Adrenal gland (tissue), 9 donors: ENCODE measurements at regions not wholly inside any gene's neighbourhood (a gene's known extent, or its start where the extent isn't known, plus 50 kb on each side); places are given as distances from the start of the nearest gene placed in this dataset.

Source experiments
- DNase-seq, 7 donors: peaks; one replicate each; pipeline ENCODE4 v3.0.0-alpha.2; 2019 to 2020
- H3K27ac ChIP-seq, 5 donors: fragments of 200-600 bp; sonication (generic) in 4 of 5; 1 replicate in 3 of 5; 2 replicates in 2 of 5; pipeline versions ENCODE4 v1.5.1 to v1.8.0; 2016 to 2020; ENCODE audit warnings: mild to moderate bottlenecking in 1 of 5
- H3K27me3 ChIP-seq: fragments of 200-600 bp; 2 replicates; pipeline ENCODE4 v1.8.0; 2021
- H3K36me3 ChIP-seq, 2 donors: fragments of 200-600 bp; replicated peaks in 1 of 2; 1 replicate in 1 of 2; 2 replicates in 1 of 2; pipeline versions ENCODE4 v1.5.1 to v1.8.0; 2018 to 2022
- H3K4me1 ChIP-seq, 2 donors: fragments of 200-600 bp; replicated peaks in 1 of 2; 1 replicate in 1 of 2; 2 replicates in 1 of 2; pipeline versions ENCODE4 v1.5.1 to v1.8.0; 2018 to 2021
- H3K4me3 ChIP-seq, 4 donors: fragments of 200-600 bp; sonication (generic) in 3 of 4; one replicate each; pipeline ENCODE4 v1.5.1; 2016 to 2018
- H3K9me3 ChIP-seq, 3 donors: fragments of 200-600 bp; sonication (generic) in 1 of 3; replicated peaks in 1 of 3; 1 replicate in 2 of 3; 2 replicates in 1 of 3; pipeline versions ENCODE4 v1.5.1 to v1.8.0; 2016 to 2021
- CTCF ChIP-seq, 6 experiments: fragments of 450-650 bp in 4 of 6; fragments of 200-600 bp in 2 of 6; sonication (generic) in 1 of 6; IDR thresholded peaks; 1 replicate in 5 of 6; 2 replicates in 1 of 6; pipeline versions ENCODE4 v1.5.1 to v1.8.0; 2016 to 2021; ENCODE audit warnings: antibody characterized with exemption in 6 of 6, mild to moderate bottlenecking in 2 of 6, moderate library complexity in 1 of 6
- POLR2A ChIP-seq, 2 donors: fragments of 450-650 bp; IDR thresholded peaks; one replicate each; pipeline ENCODE4 v1.6.1; 2017; ENCODE audit warnings: antibody characterized with exemption in 2 of 2, mild to moderate bottlenecking in 2 of 2, moderate library complexity in 1 of 2
- WGBS, 4 donors: extraction: QIAGEN DNeasy Blood & Tissue Kit in 2 of 4; methylation state at CpG; one replicate each; pipeline versions ENCODE4 v1.1.5 to v1.1.7; 2013 to 2017; 5-methylcytosine and 5-hydroxymethylcytosine counted together
- intact Hi-C, 2 donors: fragments of 100-400 bp; cut with DNase I; formaldehyde crosslinking; loops; one replicate each; pipeline versions ENCODE4 v1.14.1 to v1.15.0; 2022 to 2023
- donor health status: healthy with polysubstance abuse.
- donor health status: Bipolar disorder and iron deficiency.
- donor health status: DM: yes; HTN: yes; CAD: no.
- donor health status: DM: no; HTN: no; CAD: no.
- donor health status: DM: no; HTN: no; CAD: no.

GRCh38 chr2:22912398-22912797 lies 472.6 kb upstream of the KLHL29 start:
- H3K4me1 ChIP-seq, result no peaks in the 10 kb centered on the region
- no peak overlapping the region for H3K27ac ChIP-seq
- intact Hi-C loops, result no loop called here
- H3K27me3 ChIP-seq, result no peaks in the 10 kb centered on the region
- DNase-seq, result no peak
- H3K4me3 ChIP-seq, result no peak overlapping the region
- no peaks in the 10 kb centered on the region for H3K9me3 ChIP-seq
- H3K36me3 ChIP-seq, result no peaks in the 10 kb centered on the region
- TF ChIP-seq POLR2A (IDR thresholded peaks at IDR 0.05) (no peak), CTCF (IDR thresholded peaks at IDR 0.05) (no peak)
- WGBS, 4 donors, result 67 to 80% (median 73%) methylated on average over 3 of the region's 3 CpGs

- 62 to 83% (median 73%) methylated on average over 1 of the region's 1 CpG for WGBS, 4 donors
- no peak for DNase-seq
- Histone ChIP-seq H3K4me1 (no peaks in the 10 kb centered on the region), H3K27ac (no peak overlapping the region), H3K27me3 (no peaks in the 10 kb centered on the region), H3K9me3 (no peaks in the 10 kb centered on the region), H3K4me3 (no peak overlapping the region), H3K36me3 (no peaks in the 10 kb centered on the region)
- intact Hi-C loops, result no loop called here
- TF ChIP-seq CTCF (IDR thresholded peaks at IDR 0.05), result no peak
- TF ChIP-seq POLR2A (IDR thresholded peaks at IDR 0.05), result no peak
These were observed 455.0 kb upstream of the KLHL29 start for GRCh38 chr2:22929998-22930397.

- intact Hi-C loops, result no loop called here
- 58 to 72% (median 67%) methylated on average over 6 of the region's 6 CpGs for WGBS, 4 donors
These were observed 454.2 kb upstream of the KLHL29 start for GRCh38 chr2:22930781-22931180.

GRCh38 chr2:22932288-22932687 lies 452.7 kb upstream of the KLHL29 start:
- no peaks in the 10 kb centered on the region for H3K27me3 ChIP-seq
- DNase-seq, result no peak
- H3K4me3 ChIP-seq, result no peak overlapping the region
- 66 to 69% (median 67%) methylated on average over 3 of the region's 3 CpGs for WGBS, 4 donors
- no peaks in the 10 kb centered on the region for H3K36me3 ChIP-seq
- H3K27ac ChIP-seq, result no peak overlapping the region
- H3K9me3 ChIP-seq, result no peaks in the 10 kb centered on the region
- intact Hi-C loops, result no loop called here
- no peak for TF ChIP-seq POLR2A (IDR thresholded peaks at IDR 0.05)
- no peak for TF ChIP-seq CTCF (IDR thresholded peaks at IDR 0.05)
- H3K4me1 ChIP-seq, result no peaks in the 10 kb centered on the region

More at GRCh38 chr2:22930781-22931180, 454.2 kb upstream of the KLHL29 start:
- Histone ChIP-seq H3K4me1 (no peaks in the 10 kb centered on the region), H3K9me3 (no peaks in the 10 kb centered on the region), H3K27ac (no peak overlapping the region), H3K36me3 (no peaks in the 10 kb centered on the region), H3K4me3 (no peak overlapping the region), H3K27me3 (no peaks in the 10 kb centered on the region)
- no peak for TF ChIP-seq POLR2A (IDR thresholded peaks at IDR 0.05)
- DNase-seq, result no peak

- H3K27me3 ChIP-seq, result no peaks in the 10 kb centered on the region
- TF ChIP-seq POLR2A (IDR thresholded peaks at IDR 0.05), result no peak
- TF ChIP-seq CTCF (IDR thresholded peaks at IDR 0.05), result no peak
- intact Hi-C loops, result no loop called here
- 56 to 75% (median 65%) methylated on average over 1 of the region's 1 CpG for WGBS, 4 donors
- H3K36me3 ChIP-seq, result no peaks in the 10 kb centered on the region
- DNase-seq, result no peak
- no peaks in the 10 kb centered on the region for H3K9me3 ChIP-seq
- H3K4me3 ChIP-seq, result no peak overlapping the region
- no peak overlapping the region for H3K27ac ChIP-seq
- no peaks in the 10 kb centered on the region for H3K4me1 ChIP-seq
These were observed 450.2 kb upstream of the KLHL29 start for GRCh38 chr2:22934747-22935146.
